ENCODE measurements at regions not wholly inside any gene's neighbourhood (a gene's known extent, or its start where the extent isn't known, plus 50 kb on each side); places are given as distances from the start of the nearest gene placed in this dataset.

DNA sequence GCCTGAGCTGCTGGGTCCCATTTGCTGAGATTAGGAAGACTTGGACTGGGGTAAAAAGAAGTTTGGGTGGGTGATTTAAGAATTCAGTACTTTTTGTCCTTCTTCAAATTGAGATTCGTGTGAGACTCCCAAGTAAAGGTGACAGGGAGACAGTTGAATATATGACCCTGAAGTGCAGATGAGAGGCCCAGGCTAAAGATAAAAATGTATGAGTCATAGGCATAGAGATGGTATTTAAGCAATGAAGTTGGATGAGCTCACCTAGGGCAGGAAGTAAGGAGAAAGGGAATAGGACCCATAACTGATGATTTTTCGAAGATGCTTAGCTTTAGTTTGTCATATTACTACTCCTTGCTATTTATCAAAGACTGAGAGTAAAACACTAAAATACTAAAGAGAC, 255.9 kb upstream of the ADRA1B start:
- 5% methylated on average over 2 of the region's 2 CpGs for WGBS (ENCODE audit: insufficient coverage, low coverage, missing lambda C conversion rate)
- H3K4me3 ChIP-seq, result no peak overlapping the region
- H3K27me3 ChIP-seq (ENCODE audit: control insufficient read depth in 2 of 2, insufficient read depth in 2 of 2, low read length in 2 of 2), result no peaks in the 10 kb centered on the region; a peak in 1 of 5 replicates
- no peak overlapping the region; the same call in 1 of the 2 replicates for H3K4me2 ChIP-seq (ENCODE audit: insufficient read depth, low read length)
- in situ Hi-C loops (cut with MboI), result no loop called here
- H3K9me1 ChIP-seq (ENCODE audit: control insufficient read depth, insufficient read depth, low read length), result no peaks in the 10 kb centered on the region
- no TSS peak for BruUV-seq (replicated peaks)
- ATAC-seq, result peak; percentile 80
- no peak for FAIRE-seq
- H3K4me1 ChIP-seq (replicated peaks in 1 of 2; ENCODE audit: control insufficient read depth in 2 of 2, insufficient read depth in 2 of 2, low read length in 2 of 2), result peaks cover 0 to 6% of the 10 kb centered on the region in 2 experiments; a peak in 2 of 5 replicates
- no peaks in the 10 kb centered on the region for H3K36me3 ChIP-seq (ENCODE audit: control insufficient read depth, insufficient read depth, low read length)
- no peaks in the 10 kb centered on the region; the same call in 1 of the 2 replicates for H4K20me1 ChIP-seq (replicated peaks; ENCODE audit: control insufficient read depth, insufficient read depth, low read length)
- H3K79me2 ChIP-seq (ENCODE audit: control insufficient read depth, insufficient read depth, low read length), result no peaks in the 10 kb centered on the region
- peak in 1 of 4 experiments; percentile 11 for DNase-seq (ENCODE audit: extremely low read depth in 1 of 4, low spot score in 3 of 4)
- H2AFZ ChIP-seq (ENCODE audit: low read depth, low read length), result no peak overlapping the region
- intact Hi-C loops (cut with micrococcal nuclease), result loop anchor here (10.0 kb wide), 1 partner anchor 146 kb away; no protein-coding TSS in a partner anchor
- POLR2A ChIA-PET, result interaction anchor here (0.7 kb wide), 1 partner anchor 21 kb away, joined by 3 read pairs; no protein-coding TSS in a partner anchor
- H3K9ac ChIP-seq (ENCODE audit: insufficient read depth in 1 of 2, low read depth in 2 of 2, low read length in 2 of 2), result no peak overlapping the region
- CTCF ChIA-PET (ENCODE audit: low intra/inter-chr PET ratio), result no interaction called here
- H3K27ac ChIP-seq (ENCODE audit: extremely low read depth, low read depth, low read length), result no peak overlapping the region
- no peaks in the 10 kb centered on the region for H3K9me3 ChIP-seq (replicated peaks; ENCODE audit: control insufficient read depth, insufficient read depth, low read depth, low read length)
- TF ChIP-seq NR2C2 (CRISPR knock-in tag; IDR thresholded peaks at IDR 0.05), result no peak
- peak; percentile 43 for TF ChIP-seq NR2C2 (tag; IDR thresholded peaks at IDR 0.05)
- TF ChIP-seq PRPF4 (IDR thresholded peaks at IDR 0.05; ENCODE audit: insufficient read depth, low read depth, low read length, poor library complexity, severe bottlenecking), result no peak
- peak in 1 of 2 experiments; percentile 34; a peak in 1 of 4 replicates for TF ChIP-seq RCOR1 (IDR thresholded peaks at IDR 0.05; ENCODE audit: borderline replicate concordance in 1 of 2, low read depth in 2 of 2, low read length in 2 of 2)
- peak; percentile 74; the same call in 1 of the 2 replicates for TF ChIP-seq SMARCE1 (IDR thresholded peaks at IDR 0.05)
- TF ChIP-seq, protein P1, sequence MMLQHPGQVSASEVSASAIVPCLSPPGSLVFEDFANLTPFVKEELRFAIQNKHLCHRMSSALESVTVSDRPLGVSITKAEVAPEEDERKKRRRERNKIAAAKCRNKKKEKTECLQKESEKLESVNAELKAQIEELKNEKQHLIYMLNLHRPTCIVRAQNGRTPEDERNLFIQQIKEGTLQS (IDR thresholded peaks at IDR 0.05), result peak; percentile 95
- TF ChIP-seq, protein P1 (CRISPR knock-in tag; conservative IDR thresholded peaks at IDR 0.05), result no peak
- TF ChIP-seq, protein P2, sequence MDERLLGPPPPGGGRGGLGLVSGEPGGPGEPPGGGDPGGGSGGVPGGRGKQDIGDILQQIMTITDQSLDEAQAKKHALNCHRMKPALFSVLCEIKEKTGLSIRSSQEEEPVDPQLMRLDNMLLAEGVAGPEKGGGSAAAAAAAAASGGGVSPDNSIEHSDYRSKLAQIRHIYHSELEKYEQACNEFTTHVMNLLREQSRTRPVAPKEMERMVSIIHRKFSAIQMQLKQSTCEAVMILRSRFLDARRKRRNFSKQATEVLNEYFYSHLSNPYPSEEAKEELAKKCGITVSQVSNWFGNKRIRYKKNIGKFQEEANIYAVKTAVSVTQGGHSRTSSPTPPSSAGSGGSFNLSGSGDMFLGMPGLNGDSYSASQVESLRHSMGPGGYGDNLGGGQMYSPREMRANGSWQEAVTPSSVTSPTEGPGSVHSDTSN (CRISPR knock-in tag; IDR thresholded peaks at IDR 0.05; ENCODE audit: low read depth), result no peak
- TF ChIP-seq, protein P2 (tag; conservative IDR thresholded peaks at IDR 0.05; ENCODE audit: low read depth), result peak; percentile 77
- TF ChIP-seq, protein P3, sequence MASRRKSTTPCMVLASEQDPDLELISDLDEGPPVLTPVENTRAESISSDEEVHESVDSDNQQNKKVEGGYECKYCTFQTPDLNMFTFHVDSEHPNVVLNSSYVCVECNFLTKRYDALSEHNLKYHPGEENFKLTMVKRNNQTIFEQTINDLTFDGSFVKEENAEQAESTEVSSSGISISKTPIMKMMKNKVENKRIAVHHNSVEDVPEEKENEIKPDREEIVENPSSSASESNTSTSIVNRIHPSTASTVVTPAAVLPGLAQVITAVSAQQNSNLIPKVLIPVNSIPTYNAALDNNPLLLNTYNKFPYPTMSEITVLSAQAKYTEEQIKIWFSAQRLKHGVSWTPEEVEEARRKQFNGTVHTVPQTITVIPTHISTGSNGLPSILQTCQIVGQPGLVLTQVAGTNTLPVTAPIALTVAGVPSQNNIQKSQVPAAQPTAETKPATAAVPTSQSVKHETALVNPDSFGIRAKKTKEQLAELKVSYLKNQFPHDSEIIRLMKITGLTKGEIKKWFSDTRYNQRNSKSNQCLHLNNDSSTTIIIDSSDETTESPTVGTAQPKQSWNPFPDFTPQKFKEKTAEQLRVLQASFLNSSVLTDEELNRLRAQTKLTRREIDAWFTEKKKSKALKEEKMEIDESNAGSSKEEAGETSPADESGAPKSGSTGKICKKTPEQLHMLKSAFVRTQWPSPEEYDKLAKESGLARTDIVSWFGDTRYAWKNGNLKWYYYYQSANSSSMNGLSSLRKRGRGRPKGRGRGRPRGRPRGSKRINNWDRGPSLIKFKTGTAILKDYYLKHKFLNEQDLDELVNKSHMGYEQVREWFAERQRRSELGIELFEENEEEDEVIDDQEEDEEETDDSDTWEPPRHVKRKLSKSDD (conservative IDR thresholded peaks at IDR 0.05; ENCODE audit: low read length), result no peak
- peak; percentile 81; the same call in 1 of the 2 replicates for TF ChIP-seq MECOM (CRISPR knock-in tag; IDR thresholded peaks at IDR 0.05)
- TF ChIP-seq RBFOX2 (IDR thresholded peaks at IDR 0.05; ENCODE audit: low read depth, low read length), result no peak
- TF ChIP-seq JUNB (CRISPR knock-in tag; conservative IDR thresholded peaks at IDR 0.05), result peak; percentile 94
- TF ChIP-seq TEAD1 (CRISPR knock-in tag; IDR thresholded peaks at IDR 0.05), result 0 out of 4 replicates have a peak, but pooled peaks of 1 of the 2 experiments have one; percentile 41
- 0 out of 2 replicates have a peak, but pooled peaks have one; percentile 11 for TF ChIP-seq ZNF175 (CRISPR knock-in tag; IDR thresholded peaks at IDR 0.05; ENCODE audit: low read depth)
- peak; percentile 15; the same call in 1 of the 2 replicates for TF ChIP-seq SOX6 (IDR thresholded peaks at IDR 0.05)
- TF ChIP-seq ATF7 (IDR thresholded peaks at IDR 0.05), result peak; percentile 76
